HG03175 (cell line): ENCODE measurements at regions not wholly inside any gene's neighbourhood (a gene's known extent, or its start where the extent isn't known, plus 50 kb on each side); places are given as distances from the start of the nearest gene placed in this dataset.
A peak's percentile ranks its signal among the peaks of the same experiment; 100 is the strongest.
"Not testable (repeated sequence)": the region's sequence is repeated elsewhere in the genome, so short reads cannot be mapped to it uniquely, and the experiment has no call there.

ENCODE experiments used
- ATAC-seq: cut with Tn5 transposase; IDR thresholded peaks from one replicate; pipeline ENCODE4 v1.9.1; 2021; ENCODE audit warnings: mild to moderate bottlenecking, moderate library complexity; ENCODE audit not compliant: unreplicated experiment

DNA sequence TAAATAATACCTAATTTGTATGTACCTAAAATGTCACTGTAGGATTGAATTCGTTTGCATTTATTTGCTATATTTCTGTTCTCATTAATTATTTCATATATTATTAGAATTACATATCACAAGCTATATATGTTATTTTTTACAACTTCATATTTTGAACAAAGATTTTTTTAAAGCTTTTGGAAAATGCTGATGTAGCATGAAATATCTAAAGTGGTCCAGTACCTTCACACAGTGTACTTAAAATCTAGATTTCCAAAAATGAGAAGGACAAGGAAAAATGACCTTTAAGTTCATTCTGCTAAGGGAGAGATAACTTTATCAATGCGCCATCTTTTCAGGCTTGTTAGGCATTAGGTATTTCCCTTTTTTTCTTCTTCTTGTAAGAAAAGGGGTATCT is 71.8 kb downstream of the LARP7 start:
- no peak for ATAC-seq

DNA sequence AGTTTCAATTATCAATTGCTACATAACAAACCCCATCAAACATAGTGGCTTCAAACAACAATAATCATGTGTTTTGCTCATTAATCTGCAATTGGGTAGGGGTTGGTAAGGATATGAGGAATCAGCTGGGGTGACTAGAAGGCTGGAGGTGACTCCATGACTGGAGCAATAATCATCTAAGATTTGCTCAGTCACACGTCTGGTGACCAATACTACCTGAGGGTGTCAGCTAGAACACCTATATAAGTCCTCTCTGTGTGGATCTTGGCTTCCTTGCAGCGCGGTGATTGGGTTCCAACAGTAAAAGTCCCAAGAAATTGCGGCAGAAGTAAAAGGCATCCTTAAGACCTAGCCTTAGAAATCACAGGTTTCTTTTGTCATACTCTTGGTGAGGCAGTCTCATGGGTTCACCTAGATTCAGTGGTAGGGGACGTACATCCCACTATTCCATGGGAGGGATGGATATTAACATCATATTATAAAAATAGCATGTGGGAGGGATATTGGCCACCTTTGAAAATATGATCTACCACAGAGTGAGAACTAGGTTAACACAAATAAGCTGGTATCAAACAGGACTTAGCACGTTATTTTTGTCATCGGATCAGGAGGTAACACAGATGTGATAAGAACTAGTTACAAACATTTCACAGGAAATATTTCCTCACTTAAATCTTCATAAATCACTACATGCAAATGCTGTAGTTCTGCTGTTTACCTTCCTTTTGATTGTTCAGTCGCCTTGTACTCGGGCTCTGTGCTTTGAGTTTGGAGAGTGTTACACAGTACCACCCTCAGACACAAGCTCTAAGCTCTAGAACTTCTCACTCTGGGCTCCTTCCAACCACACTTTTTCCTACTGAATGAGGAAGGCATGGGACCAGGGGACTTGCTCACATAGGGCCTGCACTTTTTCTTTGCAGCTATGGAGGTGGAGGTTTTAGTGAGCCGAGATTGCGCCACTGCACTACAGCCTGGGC is 78.3 kb downstream of the LARP7 start:
- ATAC-seq: no peak

GRCh38 chr4:112717856-112718255 is 80.9 kb downstream of the LARP7 start:
- ATAC-seq: no peak

DNA sequence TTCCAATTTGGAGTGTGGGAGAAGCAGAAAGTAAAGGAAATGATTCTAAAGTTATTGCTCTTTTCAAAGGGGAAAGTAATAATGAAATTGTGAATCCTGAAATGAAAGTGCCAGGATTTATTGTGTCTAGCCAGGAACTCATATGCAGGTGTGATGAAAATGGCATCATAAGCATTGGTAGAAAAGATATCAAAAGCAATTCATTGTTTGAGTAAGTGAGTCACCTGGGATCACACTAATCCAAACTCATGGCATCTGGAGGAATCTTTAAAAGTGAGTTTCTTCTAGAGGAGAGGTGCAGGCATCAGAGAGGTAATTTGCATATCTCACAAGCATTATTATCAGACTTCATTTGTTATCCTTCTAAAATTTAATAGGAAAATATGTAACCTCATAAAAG is 84.7 kb downstream of the LARP7 start:
- ATAC-seq: no peak

GRCh38 chr4:112726041-112726440 is 89.1 kb downstream of the LARP7 start:
- no peak for ATAC-seq

DNA sequence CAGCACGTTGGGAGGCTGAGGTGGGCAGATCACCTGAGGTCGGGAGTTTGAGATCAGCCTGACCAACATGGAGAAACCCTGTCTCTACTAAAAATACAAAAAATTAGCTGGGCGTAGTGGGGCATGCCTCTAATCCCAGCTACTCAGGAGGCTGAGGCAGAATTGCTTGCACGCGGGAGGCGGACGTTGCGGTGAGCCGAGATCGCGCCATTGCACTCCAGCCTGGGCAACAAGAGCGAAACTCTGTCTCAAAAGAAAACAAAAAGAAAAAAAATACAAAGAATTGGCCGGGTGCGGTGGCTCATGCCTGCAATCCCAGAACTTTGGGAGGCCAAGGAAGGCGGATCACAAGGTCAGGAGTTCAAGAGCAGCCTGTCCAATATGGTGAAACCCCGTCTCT is 90.8 kb downstream of the LARP7 start:
- not testable (repeated sequence) for ATAC-seq

DNA sequence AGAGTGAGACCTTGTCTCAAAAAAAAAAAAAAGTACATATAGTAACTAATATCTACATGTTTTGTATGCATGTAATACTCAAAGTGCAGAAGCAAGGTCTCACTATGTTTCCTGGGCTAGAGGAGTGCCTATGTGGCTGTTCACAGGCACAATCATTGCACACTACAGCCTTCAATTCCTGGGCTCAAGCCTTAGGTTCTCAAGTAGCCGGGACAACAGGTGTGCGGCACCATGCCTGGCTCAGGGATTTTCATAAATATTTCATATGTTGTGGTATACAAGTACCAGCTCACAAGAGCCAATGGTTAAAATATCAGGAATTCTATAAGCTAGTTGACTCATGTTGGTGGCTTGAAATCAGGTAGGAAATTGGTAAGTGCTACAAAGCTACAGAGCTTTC is 94.8 kb downstream of the LARP7 start:
- no peak for ATAC-seq

GRCh38 chr4:112732142-112732541 is 95.2 kb downstream of the LARP7 start:
- ATAC-seq: no peak

- ATAC-seq: peak; percentile 64
Measured at GRCh38 chr4:112735474-112735951, 98.6 kb downstream of the LARP7 start.

DNA sequence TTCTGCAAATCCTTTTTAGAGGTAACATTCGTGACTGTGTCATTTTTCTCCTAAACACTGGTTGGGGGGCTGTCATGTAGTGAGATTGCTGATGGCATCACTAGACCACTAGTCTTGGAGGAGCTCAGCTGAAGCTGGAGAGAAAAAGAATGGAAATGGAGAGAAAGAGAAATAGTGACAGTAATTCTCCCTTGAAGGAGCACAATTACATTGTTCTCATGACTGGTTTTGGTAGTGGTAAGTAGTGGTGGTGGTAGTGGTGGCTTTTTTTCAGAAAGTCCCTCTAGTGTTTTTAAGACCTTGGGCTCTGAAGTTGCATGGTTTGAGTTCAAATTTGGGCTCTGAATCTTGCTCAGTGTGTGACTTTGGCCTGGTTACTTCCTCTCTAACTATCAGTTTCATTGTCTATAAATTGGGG is 99.8 kb downstream of the LARP7 start:
- peak; percentile 41 for ATAC-seq

- no peak for ATAC-seq
Measured at GRCh38 chr4:112739442-112739841, 102.5 kb downstream of the LARP7 start.

DNA sequence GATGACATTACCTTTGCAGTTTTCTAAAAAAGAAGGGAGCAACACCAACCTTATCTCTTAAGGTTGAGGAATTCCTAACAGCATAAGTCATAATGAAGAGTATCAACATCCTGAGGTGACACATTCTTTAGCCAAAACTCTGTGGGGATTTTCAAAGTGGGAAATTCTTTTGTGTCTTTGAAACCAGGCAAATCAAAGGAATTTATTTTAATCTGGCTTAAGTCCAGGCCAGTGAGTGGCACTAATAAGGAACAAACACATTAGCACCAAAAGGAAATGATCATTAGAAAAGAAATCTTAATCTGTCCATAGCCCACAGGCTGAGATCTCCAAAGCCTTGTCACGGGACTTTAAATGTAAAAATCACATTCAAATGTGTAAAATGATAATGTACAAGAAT is 110.1 kb downstream of the LARP7 start:
- ATAC-seq: no peak

- ATAC-seq: no peak
Measured at GRCh38 chr4:112748352-112748878, 111.5 kb downstream of the LARP7 start.

- ATAC-seq: not testable (repeated sequence)
Measured at GRCh38 chr4:112750749-112751148, 113.8 kb downstream of the LARP7 start.

DNA sequence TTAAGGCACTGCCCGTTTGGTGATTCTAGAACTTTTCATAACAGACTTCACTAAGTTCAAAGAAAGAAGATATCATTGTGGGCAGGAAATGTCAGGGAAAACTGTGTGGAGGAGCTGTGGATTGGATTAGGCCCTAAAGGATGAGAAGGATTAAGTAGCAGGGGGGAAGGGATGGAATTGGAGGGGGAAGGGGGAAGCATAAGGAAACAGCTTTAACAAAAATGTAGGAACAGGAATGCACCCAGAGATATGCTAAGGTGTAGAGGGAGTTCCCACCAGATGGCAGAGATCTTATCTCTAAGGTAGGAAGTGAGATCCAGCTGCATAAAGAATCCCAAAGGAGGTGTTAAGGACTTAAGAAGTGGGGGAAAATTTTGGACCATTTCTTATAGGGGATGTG is 114.5 kb downstream of the LARP7 start:
- ATAC-seq: no peak

GRCh38 chr4:112752061-112752460 is 115.1 kb downstream of the LARP7 start:
- no peak for ATAC-seq

DNA sequence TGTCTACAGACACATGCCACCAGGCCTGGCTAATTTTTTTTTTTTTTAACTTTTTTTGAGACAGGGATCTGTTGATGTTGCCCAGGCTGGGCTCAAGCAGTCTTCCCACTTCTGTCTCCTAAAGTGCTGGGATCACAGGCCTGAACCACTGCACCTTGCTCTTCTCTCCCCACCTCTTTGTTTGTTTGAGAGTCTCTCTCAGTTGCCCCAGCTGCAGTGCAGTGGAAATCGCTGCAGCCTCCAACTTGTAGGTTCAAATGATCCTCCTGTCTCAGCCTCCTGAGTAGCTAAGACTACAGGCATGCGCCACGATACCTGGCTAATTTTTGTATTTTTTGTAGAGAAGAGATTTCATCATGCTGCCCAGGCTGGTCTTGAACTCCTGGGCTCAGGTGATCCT is 115.6 kb downstream of the LARP7 start:
- ATAC-seq: no peak

GRCh38 chr4:112753333-112753732 is 116.4 kb downstream of the LARP7 start:
- ATAC-seq: no peak

GRCh38 chr4:112759313-112759712 is 122.4 kb downstream of the LARP7 start:
- no peak for ATAC-seq

DNA sequence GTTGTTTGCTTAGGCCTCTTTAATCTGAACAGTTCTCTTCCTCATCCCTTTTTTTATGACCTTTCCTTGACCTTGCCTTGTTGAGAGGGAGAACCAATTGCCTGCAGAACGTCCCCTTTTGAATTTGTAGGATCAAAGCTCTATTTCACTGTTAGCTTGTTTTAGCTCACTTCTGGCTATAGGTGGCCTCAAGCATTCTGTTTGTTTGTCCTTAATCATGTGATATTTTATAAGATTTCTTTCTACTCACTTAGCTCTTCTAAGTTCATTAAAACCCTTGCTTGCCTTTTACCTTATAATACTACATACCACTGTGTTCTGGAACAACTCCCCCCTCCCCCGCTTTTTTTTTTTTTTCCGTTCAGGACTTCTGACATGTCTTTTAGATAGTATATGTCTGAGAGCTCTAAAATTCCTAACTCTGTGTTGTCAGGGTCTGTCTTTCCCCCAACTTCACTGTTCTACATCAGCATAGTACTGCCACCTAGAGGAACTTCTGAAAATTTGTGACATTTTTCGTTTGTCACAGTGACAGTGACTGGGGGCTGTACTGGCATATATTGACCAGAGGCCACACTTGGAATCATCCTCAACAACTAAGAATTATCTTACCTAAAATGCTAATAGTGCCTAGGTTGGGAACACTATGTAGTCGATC is 128.5 kb downstream of the LARP7 start:
- peak; percentile 57 for ATAC-seq

GRCh38 chr4:112766422-112766821 is 129.5 kb downstream of the LARP7 start:
- ATAC-seq: no peak

GRCh38 chr4:112767386-112767785 is 130.4 kb downstream of the LARP7 start:
- ATAC-seq: no peak
